GM21360 (cell line): ENCODE measurements at regions not wholly inside any gene's neighbourhood (a gene's known extent, or its start where the extent isn't known, plus 50 kb on each side); places are given as distances from the start of the nearest gene placed in this dataset.
"Not testable (repeated sequence)": the region's sequence is repeated elsewhere in the genome, so short reads cannot be mapped to it uniquely, and the experiment has no call there.

Source experiments
- ATAC-seq: cut with Tn5 transposase; IDR thresholded peaks from one replicate; pipeline ENCODE4 v1.9.1; 2021; ENCODE audit warnings: mild to moderate bottlenecking, moderate library complexity; ENCODE audit not compliant: unreplicated experiment

DNA sequence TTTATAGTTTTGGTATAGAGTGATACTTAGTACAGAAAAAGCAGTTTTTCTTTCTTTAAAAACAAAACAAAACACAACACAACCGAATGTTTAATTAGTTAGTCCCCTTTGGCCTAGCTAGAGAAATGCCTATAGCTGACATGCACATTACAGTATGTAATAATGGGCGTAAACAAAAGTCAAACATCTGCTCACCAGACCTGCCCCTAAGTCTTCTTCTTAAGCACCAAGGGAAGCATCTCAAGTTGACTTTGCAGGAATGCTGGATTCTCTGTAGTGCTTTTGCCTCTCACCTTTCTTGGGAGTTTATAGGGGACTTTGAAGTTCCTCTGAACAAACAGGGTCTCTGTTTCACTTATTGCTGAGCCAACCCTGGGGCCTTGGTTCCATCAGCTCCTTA is 143.7 kb downstream of the TM2D1 start:
- ATAC-seq: no peak

- ATAC-seq: no peak
Observed at GRCh38 chr1:61580417-61580816, 144.5 kb downstream of the TM2D1 start.

- ATAC-seq: no peak
Observed at GRCh38 chr1:61579802-61580201, 145.1 kb downstream of the TM2D1 start.

DNA sequence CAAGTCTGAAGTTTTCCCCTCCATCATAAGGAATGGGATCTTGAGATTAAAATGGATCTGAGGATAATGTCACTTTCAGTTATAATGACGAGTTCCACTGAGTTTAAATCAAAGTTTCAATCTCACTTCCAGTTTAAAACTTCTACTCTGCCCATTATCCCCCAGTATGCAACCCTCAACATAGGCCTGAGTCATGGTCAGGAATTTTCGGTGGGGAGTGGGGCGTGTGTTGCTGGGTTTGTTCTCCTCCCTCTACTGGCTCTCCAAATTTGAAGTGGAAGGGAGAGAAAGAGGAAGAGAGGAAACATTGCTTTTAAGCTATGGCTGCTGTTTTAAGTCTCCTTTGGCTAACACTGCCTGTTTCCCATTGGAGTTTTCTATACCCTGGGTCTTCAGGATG is 152.9 kb downstream of the TM2D1 start:
- ATAC-seq: no peak

- no peak for ATAC-seq
Observed at GRCh38 chr1:61570191-61570590, 154.8 kb downstream of the TM2D1 start.

DNA sequence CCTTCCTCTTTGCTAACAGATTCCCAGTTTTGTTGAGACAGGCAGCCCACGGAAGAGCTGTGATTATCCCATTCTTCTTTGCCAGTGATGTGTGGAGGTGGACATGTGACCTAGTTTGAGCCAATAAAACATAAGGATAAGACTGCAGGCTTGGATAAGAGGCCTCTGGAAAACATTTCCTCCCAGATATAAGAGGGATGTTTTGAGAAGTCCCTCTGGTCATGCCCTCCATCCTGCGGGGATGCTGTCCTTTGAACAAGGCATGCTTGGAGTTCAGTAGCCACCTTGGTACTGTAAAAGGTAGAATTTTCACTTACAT is 155.7 kb downstream of the TM2D1 start:
- no peak for ATAC-seq

- ATAC-seq: no peak
Observed at GRCh38 chr1:61568460-61569302, 156.3 kb downstream of the TM2D1 start.

- ATAC-seq: no peak
Observed at GRCh38 chr1:61566177-61566576, 158.8 kb downstream of the TM2D1 start.

GRCh38 chr1:61563611-61564010 is 161.3 kb downstream of the TM2D1 start:
- no peak for ATAC-seq

DNA sequence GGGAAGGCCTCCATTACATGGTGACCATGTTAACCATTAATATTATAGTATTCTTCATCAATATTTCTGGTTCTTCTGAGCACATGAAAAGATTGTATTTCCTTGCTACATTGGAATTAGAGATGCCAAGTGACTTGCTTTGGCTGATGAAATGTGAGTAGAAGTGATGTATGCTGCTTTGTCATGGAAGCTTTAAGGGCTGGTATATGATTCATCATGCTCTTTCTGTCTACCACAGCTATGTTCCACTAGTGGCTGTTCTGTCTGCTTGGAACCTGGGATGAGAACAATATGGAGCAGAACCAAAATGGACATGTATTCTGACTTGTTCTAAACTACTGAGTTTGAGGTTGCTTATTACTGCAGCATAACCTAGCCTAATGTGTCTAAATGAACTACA is 163.3 kb downstream of the TM2D1 start:
- ATAC-seq: no peak

DNA sequence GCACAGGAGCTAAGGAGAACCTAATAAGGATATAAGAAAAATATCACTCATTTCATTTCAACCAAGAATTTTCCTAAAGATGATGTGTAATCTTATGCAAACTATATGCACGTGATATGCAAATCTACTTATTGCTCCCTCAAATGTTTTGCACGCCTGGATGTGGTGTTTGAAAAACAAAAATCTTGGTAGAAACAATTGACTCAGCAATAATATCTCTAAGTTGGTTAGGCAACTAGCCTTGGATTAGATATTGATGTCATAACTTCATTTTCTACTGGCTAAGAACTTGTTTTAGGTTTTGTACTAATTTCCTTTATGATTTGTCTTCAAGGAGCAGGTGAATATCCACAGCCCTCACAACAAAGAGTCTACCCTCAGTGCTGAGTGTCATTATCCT is 164.6 kb downstream of the TM2D1 start:
- no peak for ATAC-seq

DNA sequence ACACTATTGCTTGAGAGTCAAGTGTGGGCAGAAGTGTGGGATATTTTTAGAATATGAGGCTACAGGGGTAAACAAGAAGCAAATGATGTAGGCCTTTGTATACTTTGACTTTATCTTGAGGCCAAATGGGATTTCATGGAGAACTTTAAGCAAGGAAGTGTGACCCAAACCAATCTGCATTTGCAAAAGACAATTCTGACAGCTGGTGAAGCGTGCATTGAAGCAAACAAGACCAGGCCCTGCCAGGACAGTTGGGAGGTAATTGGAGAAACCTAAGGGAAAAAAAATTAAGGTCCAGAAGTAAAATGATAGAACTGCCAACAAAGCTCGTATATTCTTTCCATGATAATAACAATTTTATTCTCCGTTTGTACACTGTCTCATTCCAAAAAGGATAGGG is 168.3 kb downstream of the TM2D1 start:
- no peak for ATAC-seq

GRCh38 chr1:61552630-61553305 is 172.2 kb downstream of the TM2D1 start:
- no peak for ATAC-seq

GRCh38 chr1:61547302-61547701 is 177.6 kb downstream of the TM2D1 start:
- ATAC-seq: not testable (repeated sequence)

DNA sequence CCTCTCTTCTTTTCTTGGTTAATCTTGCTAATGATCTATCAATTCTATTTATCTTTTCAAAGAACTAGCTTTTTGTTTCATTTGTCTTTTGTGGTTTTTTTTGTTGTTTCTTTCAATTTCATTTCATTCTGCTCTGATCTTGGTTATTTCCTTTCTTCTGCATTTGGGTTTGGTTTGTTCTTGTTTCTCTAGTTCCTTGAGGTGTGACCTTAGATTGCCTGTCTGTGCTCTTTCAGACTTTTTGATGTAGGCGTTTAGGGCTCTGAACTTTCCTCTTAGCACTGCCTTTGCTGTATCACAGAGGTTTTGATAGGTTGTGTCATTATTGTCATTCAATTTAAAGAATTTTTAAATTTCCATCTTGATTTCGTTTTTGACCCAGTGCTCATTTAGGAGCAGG is 180.1 kb downstream of the TM2D1 start:
- ATAC-seq: not testable (repeated sequence)

DNA sequence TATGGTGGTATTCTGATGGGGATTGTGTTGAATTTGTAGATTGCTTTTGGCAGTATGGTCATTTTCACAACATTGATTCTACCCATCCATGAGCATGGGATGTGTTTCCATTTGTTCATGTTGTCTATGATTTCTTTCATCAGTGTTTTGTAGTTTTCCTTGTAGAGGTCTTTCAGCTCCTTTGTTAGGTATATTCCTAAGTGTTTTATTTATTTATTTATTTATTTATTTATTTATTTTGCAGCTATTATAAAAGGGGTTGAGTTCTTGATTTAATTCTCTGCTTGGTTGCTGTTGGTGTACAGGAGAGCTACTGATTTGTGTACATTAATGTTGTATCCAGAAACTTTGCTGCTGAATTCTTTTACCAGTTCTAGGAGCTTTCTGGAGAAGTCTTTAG is 181.4 kb downstream of the TM2D1 start:
- not testable (repeated sequence) for ATAC-seq

DNA sequence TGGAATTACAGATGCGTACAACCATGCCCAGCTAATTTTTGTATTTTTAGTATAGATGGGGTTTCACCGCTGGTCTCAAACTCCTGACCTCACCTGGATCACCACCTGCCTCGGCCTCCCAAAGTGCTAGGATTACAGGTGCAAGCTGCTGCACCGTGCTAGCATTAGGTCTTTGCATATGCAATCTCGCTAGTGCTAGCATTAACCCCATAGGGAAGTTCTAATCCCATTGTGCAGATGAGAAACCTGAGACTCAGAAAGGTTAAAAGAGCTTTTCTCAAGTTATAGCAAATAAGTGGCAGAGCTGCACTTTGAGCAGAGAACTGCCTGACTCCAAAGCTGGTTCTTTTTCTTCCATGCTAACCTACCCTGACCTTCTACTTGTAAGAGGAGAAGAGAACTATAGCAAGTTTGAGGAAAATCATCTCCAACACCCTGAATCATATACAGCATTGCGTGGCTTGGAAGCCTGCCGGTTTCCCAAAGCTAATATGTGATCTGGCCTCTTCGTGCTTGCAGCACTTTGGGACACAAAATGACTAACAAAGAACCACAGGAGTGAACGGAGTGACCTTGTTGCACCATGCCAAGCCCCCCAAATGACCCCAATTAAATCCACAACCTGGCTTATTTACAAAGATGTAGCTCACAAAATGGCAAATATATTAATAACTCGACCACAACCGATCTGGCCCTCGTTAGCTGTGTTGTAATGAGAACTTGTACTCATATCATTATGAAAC is 185.1 kb downstream of the TM2D1 start:
- no peak for ATAC-seq

DNA sequence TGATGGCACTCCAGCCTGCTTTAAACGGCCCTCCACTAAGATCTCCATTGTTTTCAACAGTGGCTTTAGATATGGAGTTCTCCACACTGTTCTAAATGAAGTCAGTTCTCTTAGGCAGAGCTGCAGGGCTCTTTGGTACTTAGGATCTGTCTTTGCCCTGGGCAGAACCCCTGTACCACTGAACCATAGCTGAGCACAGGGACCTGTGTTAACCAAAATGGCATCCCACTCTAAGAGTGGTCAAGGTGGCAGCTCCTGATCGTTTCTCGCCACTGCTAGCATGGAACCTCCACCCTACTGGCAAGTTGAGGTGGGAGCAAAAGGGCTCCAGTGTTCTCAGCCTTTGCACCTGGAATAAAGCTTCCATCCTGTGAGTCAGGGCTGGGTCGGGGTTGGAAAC is 186.7 kb downstream of the TM2D1 start:
- ATAC-seq: no peak

GRCh38 chr1:61536174-61537108 is 188.5 kb downstream of the TM2D1 start:
- ATAC-seq: no peak

GRCh38 chr1:61534847-61535246 is 190.1 kb downstream of the TM2D1 start:
- ATAC-seq: no peak

DNA sequence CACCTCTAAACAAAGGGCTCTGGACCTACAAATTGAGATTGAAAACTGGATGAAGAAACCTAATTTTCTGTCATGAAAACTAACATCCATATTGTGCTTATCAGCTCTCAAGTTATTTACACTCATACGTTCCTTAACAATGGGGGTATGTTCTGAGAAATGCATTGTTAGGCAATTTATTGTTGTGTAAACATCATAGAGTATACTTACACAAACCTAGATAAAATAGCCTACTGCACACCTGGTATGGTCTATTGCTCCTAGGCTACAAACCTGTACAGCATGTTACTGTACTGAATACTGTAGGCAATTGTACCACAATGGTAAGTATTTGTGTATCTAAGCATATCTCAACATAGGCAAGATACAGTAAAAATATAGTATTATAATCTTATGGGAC is 191.4 kb downstream of the TM2D1 start:
- no peak for ATAC-seq
